A673 (cell line): ENCODE measurements at regions not wholly inside any gene's neighbourhood (a gene's known extent, or its start where the extent isn't known, plus 50 kb on each side); places are given as distances from the start of the nearest gene placed in this dataset.

ENCODE experiments used
- BruUV-seq: library from RNA; stranded (reverse); fragments of 400-500 nt; replicated peaks from 2 replicates; lab custom pipeline; 2021; lab: Mats Ljungman, UMichigan
- CTCF ChIA-PET: fragments of 300-600 bp; sonication (Branson Sonifier 250); formaldehyde crosslinking; loops from one replicate; lab custom pipeline; 2022; ENCODE audit warnings: antibody characterized with exemption; lab: Charles Lee
- POLR2A ChIA-PET: fragments of 300-600 bp; sonication (Branson Sonifier 250); formaldehyde crosslinking; loops from one replicate; lab custom pipeline; 2022; ENCODE audit warnings: antibody characterized with exemption; ENCODE audit not compliant: low non-redundant PET; lab: Charles Lee
- DNase-seq: peaks from one replicate; pipeline ENCODE4 v3.0.0-alpha.2; 2015; ENCODE audit warnings: low spot score
- H3K27ac ChIP-seq: fragments of 200-600 bp; sonication (generic); 2 replicates; pipeline ENCODE4 v1.5.1; 2016; ENCODE audit warnings: mixed run types, low read depth, mild to moderate bottlenecking, mixed read lengths, antibody characterized with exemption, low read length; ENCODE audit not compliant: poor library complexity, severe bottlenecking
- H3K27me3 ChIP-seq: fragments of 200-600 bp; sonication (generic); replicated peaks from 2 replicates; pipeline ENCODE4 v1.6.1; 2017; ENCODE audit warnings: mixed run types, low read depth, mild to moderate bottlenecking, mixed read lengths, antibody characterized with exemption, low read length; ENCODE audit not compliant: insufficient read depth, poor library complexity
- H3K36me3 ChIP-seq: fragments of 200-600 bp; sonication (generic); 2 replicates; pipeline ENCODE4 v1.6.1; 2016; ENCODE audit warnings: mixed run types, mild to moderate bottlenecking, mixed read lengths, antibody characterized with exemption, low read length; ENCODE audit not compliant: insufficient read depth, poor library complexity, severe bottlenecking
- H3K4me1 ChIP-seq: fragments of 200-600 bp; sonication (generic); 2 replicates; pipeline ENCODE4 v1.6.1; 2017; ENCODE audit warnings: mixed run types, mild to moderate bottlenecking, mixed read lengths, antibody characterized with exemption, low read length; ENCODE audit not compliant: insufficient read depth, poor library complexity, severe bottlenecking
- H3K4me3 ChIP-seq: fragments of 200-600 bp; sonication (generic); 2 replicates; pipeline ENCODE4 v1.5.1; 2016; ENCODE audit warnings: low read depth, mixed run types, mild to moderate bottlenecking, mixed read lengths, low read length; ENCODE audit not compliant: poor library complexity, severe bottlenecking
- H3K9me3 ChIP-seq: fragments of 200-600 bp; sonication (generic); 2 replicates; pipeline ENCODE4 v1.6.1; 2016; ENCODE audit warnings: mixed run types, low read depth, mild to moderate bottlenecking, mixed read lengths, antibody characterized with exemption, low read length; ENCODE audit not compliant: poor library complexity, severe bottlenecking
- EZH2 ChIP-seq: fragments of 200-600 bp; sonication (generic); IDR thresholded peaks from 2 replicates; pipeline ENCODE4 v1.6.1; 2017; ENCODE audit warnings: borderline replicate concordance, low read depth, mild to moderate bottlenecking, mixed read lengths, antibody characterized with exemption, low read length; ENCODE audit not compliant: poor library complexity, severe bottlenecking
- intact Hi-C: fragments of 100-400 bp; cut with micrococcal nuclease; formaldehyde crosslinking; loops from one replicate; pipeline ENCODE4 v1.10.0; 2022; ENCODE audit not compliant: unreplicated experiment
- TF ChIP-seq, protein P1 (sequence below): fragments of 300-800, 200-600 bp; sonication (generic); conservative IDR thresholded peaks from 2 replicates; pipeline ENCODE4 v1.5.1; 2017; ENCODE audit warnings: low read depth, mild to moderate bottlenecking, antibody characterized with exemption, low read length, moderate library complexity, mixed read lengths

GRCh38 chr5:3307982-3308621 lies 287.5 kb upstream of the IRX1 start:
- no peaks in the 10 kb centered on the region for H3K36me3 ChIP-seq
- TF ChIP-seq, protein P1, sequence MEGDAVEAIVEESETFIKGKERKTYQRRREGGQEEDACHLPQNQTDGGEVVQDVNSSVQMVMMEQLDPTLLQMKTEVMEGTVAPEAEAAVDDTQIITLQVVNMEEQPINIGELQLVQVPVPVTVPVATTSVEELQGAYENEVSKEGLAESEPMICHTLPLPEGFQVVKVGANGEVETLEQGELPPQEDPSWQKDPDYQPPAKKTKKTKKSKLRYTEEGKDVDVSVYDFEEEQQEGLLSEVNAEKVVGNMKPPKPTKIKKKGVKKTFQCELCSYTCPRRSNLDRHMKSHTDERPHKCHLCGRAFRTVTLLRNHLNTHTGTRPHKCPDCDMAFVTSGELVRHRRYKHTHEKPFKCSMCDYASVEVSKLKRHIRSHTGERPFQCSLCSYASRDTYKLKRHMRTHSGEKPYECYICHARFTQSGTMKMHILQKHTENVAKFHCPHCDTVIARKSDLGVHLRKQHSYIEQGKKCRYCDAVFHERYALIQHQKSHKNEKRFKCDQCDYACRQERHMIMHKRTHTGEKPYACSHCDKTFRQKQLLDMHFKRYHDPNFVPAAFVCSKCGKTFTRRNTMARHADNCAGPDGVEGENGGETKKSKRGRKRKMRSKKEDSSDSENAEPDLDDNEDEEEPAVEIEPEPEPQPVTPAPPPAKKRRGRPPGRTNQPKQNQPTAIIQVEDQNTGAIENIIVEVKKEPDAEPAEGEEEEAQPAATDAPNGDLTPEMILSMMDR: no peak
- TF ChIP-seq EZH2: no peak
- no peak overlapping the region for H3K4me3 ChIP-seq
- CTCF ChIA-PET: no interaction called here
- H3K4me1 ChIP-seq: no peaks in the 10 kb centered on the region
- POLR2A ChIA-PET: no interaction called here
- no peak for DNase-seq
- intact Hi-C loops: no loop called here
- no peaks in the 10 kb centered on the region for H3K27me3 ChIP-seq
- BruUV-seq: no TSS peak
- H3K27ac ChIP-seq: no peak overlapping the region
- H3K9me3 ChIP-seq: peaks cover 30% of the 10 kb centered on the region

- TF ChIP-seq, protein P1: no peak
- no peak for TF ChIP-seq EZH2
- Histone ChIP-seq H3K9me3 (peaks cover 41% of the 10 kb centered on the region), H3K4me1 (no peaks in the 10 kb centered on the region), H3K36me3 (no peaks in the 10 kb centered on the region), H3K4me3 (no peak overlapping the region), H3K27ac (no peak overlapping the region), H3K27me3 (no peaks in the 10 kb centered on the region)
- CTCF ChIA-PET: no interaction called here
- intact Hi-C loops: no loop called here
- no TSS peak for BruUV-seq
- POLR2A ChIA-PET: no interaction called here
- DNase-seq: no peak
These were observed 290.2 kb upstream of the IRX1 start for GRCh38 chr5:3305432-3305831.

DNA sequence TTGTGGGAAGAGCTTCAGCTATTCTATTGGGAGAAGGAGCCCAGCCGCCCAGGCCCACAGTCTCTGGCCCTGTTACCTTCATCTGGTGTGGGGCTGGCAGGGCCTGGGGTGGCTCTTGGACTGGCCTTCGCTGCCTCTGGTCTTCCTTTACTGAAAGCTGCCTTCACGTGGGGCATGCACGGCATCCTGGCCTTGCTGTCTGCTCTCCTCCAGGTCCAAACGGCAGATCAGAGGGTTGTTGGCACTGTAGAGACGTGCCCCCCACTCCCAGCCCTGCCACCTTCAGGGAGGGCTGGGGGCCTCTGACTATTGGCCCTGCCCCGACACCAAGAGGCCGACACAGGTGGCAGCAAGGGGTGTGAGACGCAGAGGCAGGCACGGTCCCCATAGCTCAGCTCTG lies 291.3 kb upstream of the IRX1 start:
- DNase-seq: no peak
- BruUV-seq: no TSS peak
- no peak overlapping the region for H3K27ac ChIP-seq
- intact Hi-C loops: no loop called here
- no peaks in the 10 kb centered on the region for H3K4me1 ChIP-seq
- TF ChIP-seq EZH2: no peak
- TF ChIP-seq, protein P1: no peak
- no peak overlapping the region for H3K4me3 ChIP-seq
- no peaks in the 10 kb centered on the region for H3K36me3 ChIP-seq
- peaks cover 38% of the 10 kb centered on the region for H3K9me3 ChIP-seq
- no peaks in the 10 kb centered on the region for H3K27me3 ChIP-seq
- ChIA-PET POLR2A (no interaction called here), CTCF (no interaction called here)
